IPS-18a (cell line): ENCODE measurements at regions not wholly inside any gene's neighbourhood (a gene's known extent, or its start where the extent isn't known, plus 50 kb on each side); places are given as distances from the start of the nearest gene placed in this dataset.
"Not testable (repeated sequence)": the region's sequence is repeated elsewhere in the genome, so short reads cannot be mapped to it uniquely, and the experiment has no call there.

Source experiments
- H3K27ac ChIP-seq: one replicate; pipeline ENCODE4 v1.5.1; 2013; ENCODE audit warnings: low read length
- H3K27me3 ChIP-seq: one replicate; pipeline ENCODE4 v1.6.1; 2013; ENCODE audit warnings: mild to moderate bottlenecking, low read length; ENCODE audit not compliant: control insufficient read depth, insufficient read depth
- H3K36me3 ChIP-seq: one replicate; pipeline ENCODE4 v1.6.1; 2013; ENCODE audit warnings: low read depth, low read length; ENCODE audit not compliant: control insufficient read depth
- H3K4me1 ChIP-seq: one replicate; pipeline ENCODE4 v1.6.1; 2013; ENCODE audit warnings: low read depth, low read length; ENCODE audit not compliant: control insufficient read depth
- H3K4me3 ChIP-seq: one replicate; pipeline ENCODE4 v1.5.1; 2013; ENCODE audit warnings: low read length
- H3K9ac ChIP-seq: one replicate; pipeline ENCODE4 v1.6.1; 2013; ENCODE audit warnings: mild to moderate bottlenecking, low read length, moderate library complexity
- H3K9me3 ChIP-seq: one replicate; pipeline ENCODE4 v1.6.1; 2013; ENCODE audit warnings: low read depth, low read length; ENCODE audit not compliant: control insufficient read depth

GRCh38 chr15:69700380-69700779 lies 247.8 kb downstream of the RPLP1 start:
- Histone ChIP-seq H3K27ac (no peak overlapping the region), H3K4me3 (no peak overlapping the region), H3K27me3 (no peaks in the 10 kb centered on the region), H3K36me3 (no peaks in the 10 kb centered on the region), H3K9me3 (no peaks in the 10 kb centered on the region), H3K9ac (no peak overlapping the region), H3K4me1 (no peaks in the 10 kb centered on the region)

GRCh38 chr15:69701198-69701597 lies 248.6 kb downstream of the RPLP1 start:
- Histone ChIP-seq H3K36me3 (no peaks in the 10 kb centered on the region), H3K4me3 (no peak overlapping the region), H3K9me3 (no peaks in the 10 kb centered on the region), H3K27ac (no peak overlapping the region), H3K27me3 (no peaks in the 10 kb centered on the region), H3K4me1 (no peaks in the 10 kb centered on the region), H3K9ac (no peak overlapping the region)

DNA sequence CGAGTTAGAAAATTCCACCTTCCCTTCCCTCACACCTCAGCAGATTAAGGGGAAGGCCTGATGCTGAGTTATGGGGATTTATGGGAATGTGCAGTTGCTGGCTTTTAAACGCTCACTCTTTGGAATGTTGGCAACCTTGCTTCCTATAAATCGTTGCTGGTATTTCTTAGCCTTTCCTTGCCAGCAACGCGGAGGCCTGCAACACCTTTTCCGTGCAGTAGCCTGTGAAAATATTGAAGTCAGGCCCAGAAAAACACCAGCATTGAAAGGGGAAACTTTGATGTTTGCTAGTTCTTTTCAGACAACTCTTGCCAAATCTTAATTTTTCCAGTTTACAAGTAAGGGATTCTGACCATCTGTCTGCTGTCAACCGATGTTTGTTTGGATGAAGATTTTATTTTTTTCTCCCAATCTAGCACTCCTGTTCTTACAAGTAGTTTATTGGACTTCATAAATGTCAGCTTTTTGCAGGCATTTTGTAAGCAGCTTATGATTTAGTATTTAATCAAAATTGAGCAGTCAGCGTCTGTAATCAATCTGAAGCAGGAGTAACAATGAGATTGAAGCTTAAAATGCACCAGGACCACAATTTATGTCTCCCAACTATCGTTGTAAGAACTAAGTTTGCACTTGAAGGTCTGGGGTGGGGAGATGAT lies 251.0 kb downstream of the RPLP1 start:
- Histone ChIP-seq H3K27ac (no peak overlapping the region), H3K9ac (no peak overlapping the region), H3K4me3 (no peak overlapping the region), H3K4me1 (no peaks in the 10 kb centered on the region), H3K9me3 (peaks cover 4% of the 10 kb centered on the region), H3K27me3 (no peaks in the 10 kb centered on the region), H3K36me3 (no peaks in the 10 kb centered on the region)

DNA sequence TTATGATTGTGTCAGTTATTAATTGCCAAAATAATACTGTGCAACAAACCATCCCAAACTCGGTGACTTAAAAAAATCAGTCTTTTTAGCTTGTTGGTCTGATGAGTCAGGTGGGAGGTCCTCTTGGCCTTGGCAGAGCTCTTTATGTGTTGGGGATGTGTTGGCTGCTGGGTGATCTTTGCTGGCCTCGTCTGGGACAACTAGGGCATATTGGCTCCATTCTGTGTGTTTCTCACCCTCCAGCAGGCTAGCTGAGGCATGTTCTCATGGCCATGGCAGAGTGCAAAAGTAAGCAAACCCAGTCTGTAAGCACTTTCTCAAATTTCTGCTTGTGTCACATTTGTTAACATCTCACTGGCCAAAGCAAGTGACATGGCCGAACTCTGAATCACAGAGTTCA lies 251.6 kb downstream of the RPLP1 start:
- peaks cover 4% of the 10 kb centered on the region for H3K9me3 ChIP-seq
- H3K9ac ChIP-seq, result no peak overlapping the region
- no peaks in the 10 kb centered on the region for H3K27me3 ChIP-seq
- H3K4me1 ChIP-seq, result no peaks in the 10 kb centered on the region
- H3K36me3 ChIP-seq, result no peaks in the 10 kb centered on the region
- H3K4me3 ChIP-seq, result no peak overlapping the region
- H3K27ac ChIP-seq, result no peak overlapping the region

DNA sequence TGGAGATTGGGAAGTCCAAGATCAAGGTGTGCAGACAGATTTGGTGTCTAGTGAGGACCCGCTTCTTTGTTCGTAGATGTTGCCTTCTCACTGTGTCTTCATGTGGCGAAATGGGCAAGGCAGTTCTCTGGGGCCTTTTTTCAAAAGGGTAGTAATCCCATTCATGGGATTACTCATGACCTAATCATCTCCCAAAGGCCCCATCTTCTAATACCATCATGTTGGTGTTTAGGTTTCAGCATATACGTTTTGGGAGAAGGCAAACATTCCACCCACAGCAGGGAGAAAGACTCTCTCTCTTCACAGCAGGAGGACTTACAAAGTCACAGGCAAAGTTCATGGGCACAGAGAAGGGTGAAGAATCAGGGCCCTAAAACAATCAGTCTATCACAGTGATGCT lies 252.1 kb downstream of the RPLP1 start:
- H3K4me3 ChIP-seq, result no peak overlapping the region

DNA sequence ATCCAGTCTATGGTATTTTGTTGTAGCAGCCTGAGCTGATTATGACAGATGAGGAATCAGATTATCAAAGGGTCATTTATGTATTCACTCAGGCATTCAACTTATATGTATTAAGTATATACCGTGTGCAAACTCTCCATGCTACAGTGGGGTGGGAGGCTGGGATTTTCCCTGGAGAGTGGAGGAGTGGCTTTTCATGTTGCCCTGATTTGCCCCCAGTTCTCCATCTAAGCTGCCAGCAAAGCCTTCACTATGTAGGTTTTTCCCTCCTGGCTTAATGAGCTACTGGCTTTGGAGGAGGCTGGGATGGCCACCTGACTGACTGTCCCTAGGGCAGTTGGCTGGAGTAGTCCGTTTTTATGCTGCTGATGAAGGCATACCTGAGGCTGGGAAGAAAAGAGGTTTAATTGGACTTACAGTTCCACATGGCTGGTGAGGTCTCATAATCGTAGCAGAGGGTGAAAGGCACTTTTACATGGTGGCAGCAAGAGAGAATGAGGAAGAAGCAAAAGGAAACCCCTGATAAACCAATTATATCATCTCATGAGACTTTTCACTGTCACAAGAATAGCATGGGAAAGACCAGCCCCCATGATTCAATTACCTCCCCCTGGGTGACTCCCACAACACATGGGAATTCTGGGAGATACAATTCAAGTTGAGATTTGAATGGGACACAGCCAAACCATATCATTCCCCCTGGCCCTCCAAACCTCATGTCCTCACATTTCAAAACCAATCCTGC lies 253.9 kb downstream of the RPLP1 start:
- Histone ChIP-seq H3K4me3 (no peak overlapping the region), H3K27me3 (no peaks in the 10 kb centered on the region), H3K9ac (no peak overlapping the region), H3K9me3 (peaks cover 4% of the 10 kb centered on the region), H3K27ac (no peak overlapping the region), H3K4me1 (no peaks in the 10 kb centered on the region), H3K36me3 (no peaks in the 10 kb centered on the region)

More for the DNA sequence above, 252.1 kb downstream of the RPLP1 start:
- H3K9me3 ChIP-seq, result peaks cover 4% of the 10 kb centered on the region
- no peak overlapping the region for H3K27ac ChIP-seq
- H3K9ac ChIP-seq, result no peak overlapping the region
- no peaks in the 10 kb centered on the region for H3K27me3 ChIP-seq
- no peaks in the 10 kb centered on the region for H3K4me1 ChIP-seq
- H3K36me3 ChIP-seq, result no peaks in the 10 kb centered on the region

- not testable (repeated sequence) for H3K27me3 ChIP-seq, H3K9ac ChIP-seq, H3K4me3 ChIP-seq, H3K36me3 ChIP-seq, H3K27ac ChIP-seq, H3K4me1 ChIP-seq, H3K9me3 ChIP-seq
Observed at GRCh38 chr15:69707241-69707640, 254.6 kb downstream of the RPLP1 start.

GRCh38 chr15:69708436-69709122 lies 256.0 kb downstream of the RPLP1 start:
- not testable (repeated sequence) for H3K27me3 ChIP-seq, H3K4me3 ChIP-seq, H3K27ac ChIP-seq, H3K4me1 ChIP-seq, H3K36me3 ChIP-seq, H3K9ac ChIP-seq, H3K9me3 ChIP-seq

DNA sequence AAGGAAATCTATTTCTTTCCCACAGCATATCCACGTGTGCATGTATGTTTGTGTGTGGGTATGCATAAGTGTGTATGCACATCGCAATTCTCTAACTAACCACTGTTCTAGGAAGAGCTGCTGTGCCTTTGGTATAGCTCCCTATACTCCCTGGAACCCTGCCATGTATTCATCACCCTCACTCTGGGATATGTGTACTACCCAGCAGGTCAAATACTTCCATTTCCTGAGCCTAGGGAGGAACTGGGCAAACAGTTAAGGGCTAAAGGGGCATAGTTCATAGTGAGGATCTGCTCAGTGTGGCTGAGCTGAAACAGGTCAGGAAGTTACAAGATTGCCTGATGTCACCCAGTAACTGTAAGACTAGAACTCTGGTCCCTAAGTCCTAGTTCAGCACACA lies 260.4 kb downstream of the RPLP1 start:
- no peaks in the 10 kb centered on the region for H3K27me3 ChIP-seq
- no peaks in the 10 kb centered on the region for H3K36me3 ChIP-seq
- no peak overlapping the region for H3K9ac ChIP-seq
- no peak overlapping the region for H3K27ac ChIP-seq
- no peak overlapping the region for H3K4me3 ChIP-seq
- H3K9me3 ChIP-seq, result peaks cover 2% of the 10 kb centered on the region
- H3K4me1 ChIP-seq, result no peaks in the 10 kb centered on the region

DNA sequence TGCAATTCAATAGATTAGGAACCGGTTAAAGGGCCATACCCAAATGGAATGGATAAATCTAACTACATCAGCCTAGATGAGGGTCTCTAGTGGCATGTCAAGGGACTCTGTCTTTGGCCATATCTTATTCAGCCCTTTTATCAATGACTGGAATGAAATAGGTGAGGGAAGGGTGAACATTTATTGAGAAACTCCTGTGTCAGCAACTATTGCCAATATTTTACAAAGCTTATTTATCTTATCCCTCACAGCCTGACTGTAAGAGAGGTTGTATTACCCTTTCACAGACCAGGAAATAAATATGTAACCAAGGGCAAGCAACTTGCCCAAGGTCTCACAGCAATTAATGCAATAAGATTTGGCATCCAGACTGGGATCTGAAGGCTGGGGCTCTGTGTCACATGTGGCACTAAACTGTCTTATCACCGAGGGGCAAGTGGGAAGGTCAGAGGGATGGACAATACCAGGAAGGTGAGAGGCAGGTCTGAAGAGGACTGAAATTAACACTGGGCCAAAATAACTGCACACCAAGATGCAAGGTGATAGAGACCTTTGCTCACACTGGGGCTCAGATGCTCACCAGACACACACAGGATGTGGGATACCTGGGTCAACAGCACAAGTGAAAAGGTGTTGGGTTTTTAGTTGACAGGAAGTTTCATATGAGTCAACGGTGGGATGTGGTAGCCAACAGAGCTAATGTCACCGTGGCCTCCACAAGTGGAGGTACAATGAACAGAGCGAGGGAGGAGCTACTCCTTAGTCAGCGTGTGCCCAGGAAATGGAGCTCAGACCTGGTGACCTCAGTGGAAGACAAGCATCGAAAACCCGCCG lies 261.3 kb downstream of the RPLP1 start:
- no peaks in the 10 kb centered on the region for H3K4me1 ChIP-seq
- H3K9ac ChIP-seq, result no peak overlapping the region
- H3K36me3 ChIP-seq, result no peaks in the 10 kb centered on the region
- no peak overlapping the region for H3K4me3 ChIP-seq
- no peaks in the 10 kb centered on the region for H3K9me3 ChIP-seq
- no peak overlapping the region for H3K27ac ChIP-seq
- no peaks in the 10 kb centered on the region for H3K27me3 ChIP-seq

DNA sequence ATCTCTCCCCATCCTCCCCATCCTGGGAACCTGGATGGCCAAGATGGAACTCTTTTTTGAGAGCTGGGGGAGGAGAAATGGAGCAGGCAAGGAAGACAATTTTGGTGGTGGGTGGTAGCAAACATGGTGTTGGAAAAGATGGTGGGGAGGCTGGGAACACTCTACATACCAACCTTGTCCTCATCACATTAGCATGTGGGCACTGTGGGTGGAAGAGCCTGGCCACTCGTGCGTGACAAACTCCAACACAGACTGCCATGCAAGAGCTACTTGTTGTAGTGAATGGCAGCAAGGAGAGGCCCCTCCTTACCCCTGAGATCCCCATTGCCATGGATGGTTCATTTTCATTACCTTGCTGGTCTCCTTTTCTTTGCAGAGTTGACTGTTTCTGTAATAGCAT lies 262.6 kb downstream of the RPLP1 start:
- Histone ChIP-seq H3K27ac (no peak overlapping the region), H3K4me1 (no peaks in the 10 kb centered on the region), H3K9me3 (no peaks in the 10 kb centered on the region), H3K4me3 (no peak overlapping the region), H3K9ac (no peak overlapping the region), H3K36me3 (no peaks in the 10 kb centered on the region), H3K27me3 (no peaks in the 10 kb centered on the region)
